Occipital lobe (tissue), 1 donor: ENCODE measurements at regions not wholly inside any gene's neighbourhood (a gene's known extent, or its start where the extent isn't known, plus 50 kb on each side); places are given as distances from the start of the nearest gene placed in this dataset.

Source experiments
- DNase-seq: peaks from one replicate; lab custom pipeline; 2025; lab: John Stamatoyannopoulos, UW

- DNase-seq, result no peak
Measured at GRCh38 chr15:60208709-60209108, 189.1 kb downstream of the ANXA2 start.

DNA sequence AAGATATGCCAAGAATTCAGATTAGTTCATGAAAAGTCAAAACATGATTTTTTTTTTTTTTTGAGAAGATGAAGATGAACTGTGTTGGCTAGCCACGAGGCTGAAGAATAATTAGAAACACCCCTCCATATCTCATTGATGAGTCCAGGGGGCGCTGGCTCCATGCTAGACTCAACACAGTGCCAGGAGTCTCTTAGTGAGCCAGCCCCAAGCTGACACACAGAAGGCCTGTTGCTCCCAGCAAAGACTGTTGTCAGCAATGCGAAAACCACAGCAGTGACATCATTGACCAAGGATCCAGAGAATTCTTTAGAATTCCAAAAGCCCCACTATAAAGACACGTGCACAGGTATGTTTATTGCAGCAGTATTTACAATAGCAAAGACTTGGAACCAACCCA lies 185.2 kb downstream of the ANXA2 start:
- no peak for DNase-seq

GRCh38 chr15:60213377-60214000 lies 184.3 kb downstream of the ANXA2 start:
- DNase-seq, result no peak

GRCh38 chr15:60214201-60214600 lies 183.6 kb downstream of the ANXA2 start:
- DNase-seq, result no peak

DNA sequence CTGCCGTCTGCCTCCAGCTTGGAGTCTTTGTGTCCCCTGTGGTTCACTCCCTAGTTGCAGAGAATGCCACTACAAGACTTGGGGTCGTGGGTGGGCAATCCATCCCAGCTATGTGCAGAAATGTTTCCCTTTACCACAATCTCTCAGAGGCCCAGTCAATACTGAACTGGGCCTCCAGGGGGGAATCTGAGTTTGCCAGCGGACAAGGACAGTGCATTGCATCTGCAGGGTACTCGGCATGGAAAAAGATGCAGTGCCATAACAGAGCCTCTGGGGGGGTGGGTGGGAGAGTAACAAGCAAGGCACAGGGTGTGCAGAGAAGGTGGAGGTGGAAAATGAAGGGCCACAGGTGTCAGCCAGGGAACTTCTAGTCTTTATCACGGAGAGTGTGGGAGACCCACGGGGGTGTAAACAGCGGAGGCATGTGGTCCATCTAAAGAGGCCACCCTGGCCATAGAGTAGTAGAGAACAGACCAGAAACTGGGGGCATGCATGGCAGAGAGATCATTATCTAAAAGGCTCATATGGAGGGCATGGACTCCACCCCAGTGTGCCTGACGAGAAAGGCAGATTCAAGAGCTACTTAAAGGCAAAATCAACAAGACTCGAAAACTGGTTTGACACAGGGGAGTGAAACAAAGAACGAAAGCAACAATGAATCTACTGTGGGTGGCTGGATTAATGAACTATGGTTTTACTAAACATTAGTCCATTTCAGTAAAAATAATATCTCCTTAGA lies 182.4 kb downstream of the ANXA2 start:
- DNase-seq, result no peak

DNA sequence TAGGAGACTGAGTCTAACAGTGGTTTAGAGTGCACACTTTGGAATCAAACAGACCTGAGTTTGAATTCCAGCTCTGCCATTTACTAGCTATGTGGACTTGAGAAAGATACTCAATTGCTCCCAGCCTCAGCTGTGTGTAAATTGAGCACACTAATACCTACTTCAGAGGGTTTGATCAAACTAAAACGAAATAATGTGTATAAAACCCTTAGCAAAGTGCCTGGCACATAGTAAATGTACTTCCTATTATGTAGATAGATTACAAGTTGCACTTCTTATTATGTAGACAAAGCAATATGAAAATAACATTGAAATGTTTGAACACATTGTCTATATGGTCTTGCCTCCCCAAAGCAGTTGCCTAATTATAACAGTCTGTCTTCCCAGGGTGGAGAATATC lies 180.6 kb downstream of the ANXA2 start:
- DNase-seq, result no peak

- no peak for DNase-seq
Measured at GRCh38 chr15:60218256-60218655, 179.5 kb downstream of the ANXA2 start.

- DNase-seq, result no peak
Measured at GRCh38 chr15:60219866-60220265, 177.9 kb downstream of the ANXA2 start.

DNA sequence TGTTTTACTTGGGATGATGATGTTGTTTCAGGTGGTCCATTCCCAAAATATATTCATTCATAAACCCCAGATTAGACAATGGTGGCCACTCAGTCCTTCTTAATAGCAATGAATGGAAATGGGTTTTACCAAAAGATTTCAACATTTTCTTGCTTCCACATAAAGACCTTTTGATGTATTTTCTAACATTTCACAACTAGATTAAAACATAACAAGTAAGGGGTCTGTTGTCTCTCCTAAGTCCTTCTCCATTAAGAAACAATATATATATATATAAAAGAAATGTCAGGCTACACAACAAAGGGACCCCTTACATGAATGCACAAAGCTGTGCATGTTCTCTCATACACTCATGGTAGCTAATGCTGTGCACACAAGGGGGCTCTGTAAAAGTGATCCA lies 176.4 kb downstream of the ANXA2 start:
- no peak for DNase-seq

DNA sequence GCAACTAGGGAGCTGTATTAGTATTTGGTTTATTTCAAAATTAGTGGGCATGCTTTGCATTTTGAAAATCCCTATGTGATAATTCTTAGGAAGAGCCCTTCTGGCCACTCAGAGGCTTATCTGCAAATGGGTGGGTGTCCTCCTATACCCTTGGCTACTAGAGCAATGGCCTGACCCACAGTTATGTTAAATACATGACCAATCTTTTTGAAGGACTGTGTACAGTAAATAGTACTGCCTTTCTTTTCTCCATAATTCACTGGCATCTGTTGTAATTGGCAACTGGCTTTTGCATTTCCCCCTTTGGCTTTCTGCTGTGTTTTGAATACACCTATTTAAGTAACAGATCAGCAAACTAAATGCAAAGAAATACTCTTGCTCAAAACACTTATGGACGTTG lies 175.4 kb downstream of the ANXA2 start:
- DNase-seq, result no peak

DNA sequence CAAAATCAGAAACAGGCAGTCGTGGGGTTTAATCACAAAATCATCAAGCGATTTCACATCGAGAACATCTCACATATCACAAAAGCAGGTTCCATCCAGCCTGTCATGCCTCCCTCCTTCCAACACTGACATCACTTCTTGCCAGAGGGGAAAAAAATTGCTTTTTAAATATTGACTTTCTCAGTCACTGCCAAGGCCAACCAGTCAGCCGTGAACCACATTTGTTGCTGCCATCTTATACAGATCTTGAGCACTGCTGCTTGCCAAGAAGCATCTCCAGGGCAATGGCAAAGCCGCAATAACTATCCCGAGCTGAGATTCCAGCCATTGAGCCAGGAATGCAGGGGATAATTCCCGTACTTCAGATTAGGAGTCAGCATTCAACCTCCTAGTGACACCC lies 174.6 kb downstream of the ANXA2 start:
- DNase-seq, result no peak

GRCh38 chr15:60226924-60227323 lies 170.9 kb downstream of the ANXA2 start:
- no peak for DNase-seq

GRCh38 chr15:60228101-60228500 lies 169.7 kb downstream of the ANXA2 start:
- no peak for DNase-seq

DNA sequence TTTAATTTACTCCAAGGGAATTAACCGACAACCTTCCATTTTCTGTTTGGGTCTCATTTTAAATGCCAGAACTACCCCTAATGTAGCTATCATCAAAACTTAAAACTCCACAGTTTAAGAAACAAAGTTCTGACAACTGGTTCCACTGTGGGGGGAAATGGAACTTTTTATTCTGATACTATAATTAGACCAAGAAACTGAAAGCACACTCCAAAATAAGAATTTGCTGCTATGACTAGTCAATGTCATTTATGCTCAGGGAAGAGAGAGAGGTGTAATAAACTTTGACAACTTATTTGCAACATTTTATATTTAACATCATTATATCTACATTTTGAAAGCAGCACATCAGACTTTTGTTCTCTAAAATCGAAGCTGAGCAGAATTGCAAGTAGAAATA lies 169.2 kb downstream of the ANXA2 start:
- no peak for DNase-seq

GRCh38 chr15:60235951-60236710 lies 161.7 kb downstream of the ANXA2 start:
- DNase-seq, result no peak

DNA sequence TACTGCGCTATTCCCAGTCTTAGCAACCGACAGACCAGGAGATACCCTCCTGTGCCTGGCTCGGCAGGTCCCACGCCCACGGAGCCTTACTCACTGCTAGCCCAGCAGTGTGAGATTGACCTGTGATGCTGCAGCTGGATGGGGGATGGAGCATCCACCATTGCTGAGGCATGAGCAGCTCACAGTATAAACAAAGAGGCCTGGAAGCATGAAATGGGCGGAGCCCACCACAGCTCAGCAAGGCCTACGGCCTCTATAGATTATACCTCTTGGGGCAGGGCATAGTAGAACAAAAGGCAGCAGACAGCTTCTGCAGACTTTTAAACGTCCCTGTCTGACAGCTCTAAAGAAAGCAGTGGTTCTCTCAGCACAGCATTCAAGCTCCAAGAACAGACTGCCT lies 160.3 kb downstream of the ANXA2 start:
- DNase-seq, result no peak

DNA sequence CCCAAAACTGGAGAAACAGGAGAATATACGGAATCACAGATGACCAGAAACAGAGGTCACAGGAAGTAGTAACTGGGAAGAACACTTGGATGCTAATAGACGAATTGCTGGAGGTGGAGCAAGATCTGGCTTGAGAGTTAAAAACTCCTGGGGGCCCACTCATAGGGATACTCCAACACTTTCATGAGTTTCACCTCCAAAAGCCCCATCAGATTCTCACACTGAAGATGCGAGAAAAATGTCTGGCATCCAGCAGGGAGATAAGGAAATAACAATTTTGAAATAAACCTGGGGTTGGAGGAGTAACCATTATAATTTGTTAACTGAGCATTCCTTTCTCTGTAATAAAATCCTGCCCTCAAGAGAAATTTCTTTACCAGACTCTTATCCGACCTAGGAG lies 154.0 kb downstream of the ANXA2 start:
- DNase-seq, result no peak

- DNase-seq, result no peak
Measured at GRCh38 chr15:60244813-60245212, 153.0 kb downstream of the ANXA2 start.

GRCh38 chr15:60250316-60250715 lies 147.5 kb downstream of the ANXA2 start:
- DNase-seq, result no peak

GRCh38 chr15:60251300-60252070 lies 146.3 kb downstream of the ANXA2 start:
- DNase-seq, result no peak

DNA sequence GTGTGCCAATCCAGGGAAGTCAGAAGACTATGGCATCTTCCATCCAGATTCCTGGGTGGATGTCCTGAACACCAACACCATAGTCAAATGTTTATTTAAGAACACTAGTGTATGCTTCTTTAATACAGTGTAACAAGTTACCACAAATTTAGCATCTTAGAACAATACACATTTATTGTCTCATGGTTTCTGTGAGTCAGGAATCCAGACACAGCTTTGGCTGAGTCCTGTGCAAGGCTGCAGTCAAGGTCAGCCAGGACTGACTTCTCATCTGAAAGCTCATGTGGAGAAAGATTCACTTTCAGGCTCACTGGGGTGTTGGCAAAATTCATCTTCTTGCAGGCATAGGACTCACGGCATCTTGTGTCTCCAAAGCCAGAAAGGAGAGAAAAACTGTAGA lies 143.4 kb downstream of the ANXA2 start:
- DNase-seq, result no peak

GRCh38 chr15:60255390-60255789 lies 142.4 kb downstream of the ANXA2 start:
- DNase-seq, result no peak
